Fibroblast of villous mesenchyme (primary cell): ENCODE measurements at regions not wholly inside any gene's neighbourhood (a gene's known extent, or its start where the extent isn't known, plus 50 kb on each side); places are given as distances from the start of the nearest gene placed in this dataset.

Source experiments
- DNase-seq: peaks from one replicate; pipeline ENCODE4 v3.0.0-alpha.2; 2010; ENCODE audit warnings: low read depth
- H3K4me3 ChIP-seq: 2 replicates; pipeline ENCODE4 v1.5.1; 2011; ENCODE audit warnings: low read depth, mild to moderate bottlenecking, low read length
- TF ChIP-seq, protein P1 (sequence below): IDR thresholded peaks from 2 replicates; pipeline ENCODE4 v1.5.1; 2012; ENCODE audit warnings: low read depth, mild to moderate bottlenecking, low read length; ENCODE audit not compliant: insufficient read depth

DNA sequence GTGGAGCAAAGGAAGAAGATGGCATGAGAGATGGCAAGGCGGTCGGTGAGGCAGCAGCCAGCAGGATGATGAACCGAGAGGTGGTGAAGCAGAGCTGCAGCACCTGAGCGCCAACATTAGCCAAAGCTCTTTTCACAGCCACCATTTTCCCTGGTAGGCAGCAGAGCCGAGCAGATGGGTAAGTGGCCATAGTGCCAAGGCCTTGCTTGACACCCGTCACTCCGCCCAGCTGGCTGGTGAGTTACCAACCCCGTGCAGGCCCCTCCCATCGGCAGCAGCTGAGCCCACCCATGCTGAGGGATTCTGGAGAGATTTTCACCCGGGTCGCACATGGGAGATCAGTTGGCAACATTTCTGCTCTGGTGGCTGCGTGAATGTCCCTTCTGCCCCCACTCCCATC is 647.7 kb downstream of the PTPRU start:
- TF ChIP-seq, protein P1, sequence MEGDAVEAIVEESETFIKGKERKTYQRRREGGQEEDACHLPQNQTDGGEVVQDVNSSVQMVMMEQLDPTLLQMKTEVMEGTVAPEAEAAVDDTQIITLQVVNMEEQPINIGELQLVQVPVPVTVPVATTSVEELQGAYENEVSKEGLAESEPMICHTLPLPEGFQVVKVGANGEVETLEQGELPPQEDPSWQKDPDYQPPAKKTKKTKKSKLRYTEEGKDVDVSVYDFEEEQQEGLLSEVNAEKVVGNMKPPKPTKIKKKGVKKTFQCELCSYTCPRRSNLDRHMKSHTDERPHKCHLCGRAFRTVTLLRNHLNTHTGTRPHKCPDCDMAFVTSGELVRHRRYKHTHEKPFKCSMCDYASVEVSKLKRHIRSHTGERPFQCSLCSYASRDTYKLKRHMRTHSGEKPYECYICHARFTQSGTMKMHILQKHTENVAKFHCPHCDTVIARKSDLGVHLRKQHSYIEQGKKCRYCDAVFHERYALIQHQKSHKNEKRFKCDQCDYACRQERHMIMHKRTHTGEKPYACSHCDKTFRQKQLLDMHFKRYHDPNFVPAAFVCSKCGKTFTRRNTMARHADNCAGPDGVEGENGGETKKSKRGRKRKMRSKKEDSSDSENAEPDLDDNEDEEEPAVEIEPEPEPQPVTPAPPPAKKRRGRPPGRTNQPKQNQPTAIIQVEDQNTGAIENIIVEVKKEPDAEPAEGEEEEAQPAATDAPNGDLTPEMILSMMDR = no peak
- no peak for DNase-seq
- H3K4me3 ChIP-seq = no peak overlapping the region

DNA sequence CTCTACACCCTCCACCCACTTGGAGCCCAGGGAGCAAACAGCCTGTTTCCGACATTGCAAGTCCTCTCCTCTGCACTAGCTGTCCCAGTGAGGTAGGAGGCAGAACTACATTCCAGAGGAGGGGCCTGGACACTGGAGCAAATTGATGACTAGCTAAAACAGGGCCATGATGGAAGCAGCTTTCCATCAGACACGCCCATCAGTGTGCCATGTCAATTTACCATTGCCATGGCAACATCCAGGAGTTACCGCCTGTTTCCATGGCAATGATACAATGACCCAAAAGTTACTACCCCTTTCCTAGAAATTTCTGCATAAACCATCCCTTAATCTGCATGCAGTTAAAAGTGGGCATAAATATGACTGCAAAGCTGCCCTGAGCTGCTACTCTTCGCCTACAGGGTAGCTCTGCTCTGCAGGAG is 647.1 kb downstream of the PTPRU start:
- H3K4me3 ChIP-seq = no peak overlapping the region
- TF ChIP-seq, protein P1 = no peak
- DNase-seq = no peak

DNA sequence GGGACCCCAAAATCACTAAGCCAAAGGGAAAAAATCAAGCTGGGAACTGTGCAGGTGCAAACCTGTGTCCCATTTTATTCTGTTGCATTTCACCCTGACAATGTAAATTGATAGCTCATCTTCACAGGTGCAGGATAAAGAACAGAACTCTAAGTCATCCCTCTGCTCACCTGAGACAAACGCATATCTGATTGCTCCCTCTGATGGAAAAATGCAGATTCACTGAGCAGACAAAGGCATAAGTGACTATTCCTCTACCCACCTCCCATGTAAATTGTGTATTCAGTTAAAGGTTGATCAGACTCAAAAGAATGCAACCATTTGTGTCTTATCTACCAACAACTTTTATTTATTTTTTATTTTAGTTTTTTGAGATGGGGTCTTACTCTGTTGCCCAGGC is 644.2 kb downstream of the PTPRU start:
- H3K4me3 ChIP-seq = no peak overlapping the region
- no peak for DNase-seq
- TF ChIP-seq, protein P1 = no peak

DNA sequence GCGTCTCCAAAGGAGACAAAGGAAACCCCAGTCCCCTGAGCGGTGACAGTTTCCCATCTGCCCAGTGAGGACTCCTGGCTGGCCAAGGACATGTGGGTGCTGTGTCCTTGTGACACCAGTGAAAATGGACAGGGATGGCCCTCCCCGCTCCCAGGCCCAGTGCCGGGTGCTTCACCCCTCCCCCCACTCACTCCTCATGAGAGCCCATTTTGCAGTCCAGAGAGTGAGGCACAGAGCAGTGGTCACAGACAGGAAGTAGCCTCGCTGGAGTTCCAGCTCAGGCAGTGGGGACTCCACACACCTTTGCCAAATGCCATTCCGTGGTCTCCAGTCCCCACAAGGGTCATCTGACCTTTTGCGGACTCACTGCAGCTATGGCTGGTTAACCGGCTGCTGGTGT is 642.9 kb downstream of the PTPRU start:
- no peak for DNase-seq
- TF ChIP-seq, protein P1 = no peak
- H3K4me3 ChIP-seq = no peak overlapping the region

DNA sequence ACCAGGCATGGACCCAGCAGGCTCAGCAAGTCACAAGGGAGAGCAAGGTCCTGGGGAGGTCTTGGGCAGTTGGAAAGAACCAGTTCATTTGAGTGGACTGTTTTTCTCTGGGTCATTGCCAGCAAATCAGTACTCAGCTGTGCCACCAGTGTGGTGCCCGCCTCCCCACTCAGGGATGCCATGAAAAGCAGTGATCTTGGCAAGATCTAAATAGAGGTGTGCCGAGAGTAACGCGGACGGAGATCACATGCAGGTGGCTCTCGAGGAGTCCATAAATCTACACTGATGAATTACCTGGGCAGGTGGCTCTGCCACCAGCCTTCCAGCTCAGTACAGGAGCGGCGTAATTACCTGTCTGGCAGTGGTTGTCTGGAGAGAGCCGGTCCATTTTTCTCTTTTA is 642.2 kb downstream of the PTPRU start:
- TF ChIP-seq, protein P1 = no peak
- DNase-seq = no peak
- no peak overlapping the region for H3K4me3 ChIP-seq

DNA sequence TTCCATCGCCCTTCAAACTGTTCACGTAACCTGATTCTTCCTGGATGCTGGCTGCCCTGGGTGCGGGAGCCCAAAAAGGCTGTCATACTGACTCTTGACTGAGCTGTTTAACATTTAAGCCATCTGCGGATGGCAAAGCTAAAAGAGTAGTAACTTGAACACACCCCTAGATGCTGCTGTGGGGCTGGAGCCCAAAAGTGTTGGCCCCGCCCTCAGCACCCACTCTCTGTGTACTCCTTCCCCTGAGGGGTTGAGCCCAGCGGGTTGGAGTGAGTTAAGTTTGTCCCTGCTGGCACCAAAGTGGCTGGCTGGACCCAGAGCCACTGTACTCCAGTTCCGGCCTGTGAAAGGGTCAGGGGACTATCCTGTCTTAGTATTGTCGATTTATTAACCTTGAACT is 640.6 kb downstream of the PTPRU start:
- TF ChIP-seq, protein P1 = no peak
- no peak overlapping the region for H3K4me3 ChIP-seq
- no peak for DNase-seq

DNA sequence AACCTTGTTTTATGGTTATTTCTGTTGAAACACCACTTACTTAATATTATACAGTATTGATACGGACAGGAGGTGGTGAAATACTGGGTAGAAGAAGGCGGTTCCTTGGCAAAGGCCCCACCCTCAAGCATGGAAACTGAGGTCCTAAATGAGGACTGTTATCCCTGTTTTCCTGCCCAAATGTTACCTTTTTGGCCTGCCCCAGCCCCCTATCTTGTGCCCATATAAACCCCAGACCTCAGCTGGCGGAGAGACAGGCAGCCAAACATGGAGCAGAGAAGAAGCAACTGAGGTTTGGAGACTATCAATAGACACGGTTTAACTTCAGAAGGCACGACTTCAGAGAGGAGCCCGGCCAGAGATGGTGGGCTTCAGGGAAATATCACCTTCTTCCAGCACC is 640.1 kb downstream of the PTPRU start:
- H3K4me3 ChIP-seq = no peak overlapping the region
- TF ChIP-seq, protein P1 = no peak
- DNase-seq = no peak
